HTR-8/SVneo (cell line): ENCODE measurements at regions not wholly inside any gene's neighbourhood (a gene's known extent, or its start where the extent isn't known, plus 50 kb on each side); places are given as distances from the start of the nearest gene placed in this dataset.

ENCODE experiments used
- DNase-seq: peaks from one replicate; pipeline ENCODE4 v3.0.0; 2011; ENCODE audit warnings: low spot score, mixed read lengths; ENCODE audit not compliant: insufficient read length
- FAIRE-seq: peaks from 2 replicates; lab custom pipeline; 2011; peaks lifted over from hg19 to GRCh38; lab: Jason Lieb, UNC

- no peak for DNase-seq
- no peak for FAIRE-seq
Observed at GRCh38 chr2:236859908-236860307, 225.8 kb upstream of the COPS8 start.

GRCh38 chr2:236861196-236861875 lies 224.4 kb upstream of the COPS8 start:
- FAIRE-seq (no peak), DNase-seq (no peak)

GRCh38 chr2:236861944-236862343 lies 223.7 kb upstream of the COPS8 start:
- FAIRE-seq, result no peak
- DNase-seq, result no peak

- FAIRE-seq (no peak), DNase-seq (no peak)
Observed at GRCh38 chr2:236862526-236862925, 223.2 kb upstream of the COPS8 start.

- DNase-seq (no peak), FAIRE-seq (no peak)
Observed at GRCh38 chr2:236862961-236863728, 222.5 kb upstream of the COPS8 start.

- no peak for FAIRE-seq
- DNase-seq, result no peak
Observed at GRCh38 chr2:236863729-236864126, 222.0 kb upstream of the COPS8 start.

GRCh38 chr2:236865052-236865451 lies 220.6 kb upstream of the COPS8 start:
- DNase-seq (no peak), FAIRE-seq (no peak)

- DNase-seq (no peak), FAIRE-seq (no peak)
Observed at GRCh38 chr2:236866542-236867340, 218.9 kb upstream of the COPS8 start.

GRCh38 chr2:236867441-236868260 lies 218.0 kb upstream of the COPS8 start:
- DNase-seq (no peak), FAIRE-seq (no peak)

GRCh38 chr2:236870370-236870769 lies 215.3 kb upstream of the COPS8 start:
- DNase-seq (no peak), FAIRE-seq (no peak)

- peak; percentile 63 for DNase-seq
- peak; percentile 31 for FAIRE-seq
Observed at GRCh38 chr2:236871500-236872001, 214.1 kb upstream of the COPS8 start.

GRCh38 chr2:236872015-236872414 lies 213.7 kb upstream of the COPS8 start:
- DNase-seq, result no peak
- no peak for FAIRE-seq

- FAIRE-seq, result no peak
- no peak for DNase-seq
Observed at GRCh38 chr2:236872981-236873380, 212.7 kb upstream of the COPS8 start.

- DNase-seq, result no peak
- FAIRE-seq, result no peak
Observed at GRCh38 chr2:236873636-236874035, 212.1 kb upstream of the COPS8 start.

- DNase-seq, result no peak
- no peak for FAIRE-seq
Observed at GRCh38 chr2:236874866-236875481, 210.7 kb upstream of the COPS8 start.

- no peak for DNase-seq
- FAIRE-seq, result no peak
Observed at GRCh38 chr2:236875906-236876505, 209.7 kb upstream of the COPS8 start.

- no peak for FAIRE-seq
- DNase-seq, result no peak
Observed at GRCh38 chr2:236876642-236877041, 209.0 kb upstream of the COPS8 start.

GRCh38 chr2:236877972-236878371 lies 207.7 kb upstream of the COPS8 start:
- no peak for FAIRE-seq
- no peak for DNase-seq

- no peak for FAIRE-seq
- no peak for DNase-seq
Observed at GRCh38 chr2:236879416-236879963, 206.2 kb upstream of the COPS8 start.
